Neural cell (in vitro differentiated cells): ENCODE measurements at regions not wholly inside any gene's neighbourhood (a gene's known extent, or its start where the extent isn't known, plus 50 kb on each side); places are given as distances from the start of the nearest gene placed in this dataset.

Experiments used
- CTCF ChIP-seq: fragments of 450-650 bp; IDR thresholded peaks from 2 replicates; pipeline ENCODE4 v1.5.1; 2014; ENCODE audit warnings: antibody characterized with exemption, mild to moderate bottlenecking, moderate library complexity; ENCODE audit not compliant: poor library complexity, severe bottlenecking
- EP300 ChIP-seq: fragments of 450-650 bp; conservative IDR thresholded peaks from 2 replicates; pipeline ENCODE4 v1.6.1; 2014; ENCODE audit warnings: antibody characterized with exemption, mild to moderate bottlenecking, moderate library complexity; ENCODE audit not compliant: poor library complexity, severe bottlenecking
- EZH2 ChIP-seq: fragments of 200-600, 300-800 bp; shearing (Covaris generic), sonication (generic); IDR thresholded peaks from 2 replicates; pipeline ENCODE4 v1.6.1; 2014; ENCODE audit warnings: antibody characterized with exemption, low read length, borderline replicate concordance, mild to moderate bottlenecking; ENCODE audit not compliant: insufficient read depth, poor library complexity, severe bottlenecking
- MXI1 ChIP-seq: fragments of 450-650 bp; conservative IDR thresholded peaks from 2 replicates; pipeline ENCODE4 v1.6.1; 2014; ENCODE audit warnings: antibody characterized with exemption, mild to moderate bottlenecking; ENCODE audit not compliant: poor library complexity, severe bottlenecking
- POLR2AphosphoS5 ChIP-seq: IDR thresholded peaks from 2 replicates; pipeline ENCODE4 v1.6.1; 2012
- RAD21 ChIP-seq: fragments of 450-650 bp; conservative IDR thresholded peaks from 2 replicates; pipeline ENCODE4 v1.6.1; 2014; ENCODE audit warnings: antibody characterized with exemption, mild to moderate bottlenecking, moderate library complexity
- SMC3 ChIP-seq: fragments of 450-650 bp; conservative IDR thresholded peaks from 2 replicates; pipeline ENCODE4 v1.6.1; 2014; ENCODE audit warnings: antibody characterized with exemption, mild to moderate bottlenecking, moderate library complexity; ENCODE audit not compliant: poor library complexity
- TAF1 ChIP-seq: IDR thresholded peaks from 2 replicates; pipeline ENCODE4 v1.6.1; 2012; ENCODE audit warnings: low read depth
- TF ChIP-seq, protein P1 (sequence below): IDR thresholded peaks from 2 replicates; pipeline ENCODE4 v1.6.1; 2012; ENCODE audit warnings: borderline replicate concordance

- TF ChIP-seq CTCF (no peak), MXI1 (no peak), POLR2AphosphoS5 (no peak), EP300 (no peak), EZH2 (no peak), RAD21 (no peak), TAF1 (no peak), SMC3 (no peak)
- TF ChIP-seq, protein P1, sequence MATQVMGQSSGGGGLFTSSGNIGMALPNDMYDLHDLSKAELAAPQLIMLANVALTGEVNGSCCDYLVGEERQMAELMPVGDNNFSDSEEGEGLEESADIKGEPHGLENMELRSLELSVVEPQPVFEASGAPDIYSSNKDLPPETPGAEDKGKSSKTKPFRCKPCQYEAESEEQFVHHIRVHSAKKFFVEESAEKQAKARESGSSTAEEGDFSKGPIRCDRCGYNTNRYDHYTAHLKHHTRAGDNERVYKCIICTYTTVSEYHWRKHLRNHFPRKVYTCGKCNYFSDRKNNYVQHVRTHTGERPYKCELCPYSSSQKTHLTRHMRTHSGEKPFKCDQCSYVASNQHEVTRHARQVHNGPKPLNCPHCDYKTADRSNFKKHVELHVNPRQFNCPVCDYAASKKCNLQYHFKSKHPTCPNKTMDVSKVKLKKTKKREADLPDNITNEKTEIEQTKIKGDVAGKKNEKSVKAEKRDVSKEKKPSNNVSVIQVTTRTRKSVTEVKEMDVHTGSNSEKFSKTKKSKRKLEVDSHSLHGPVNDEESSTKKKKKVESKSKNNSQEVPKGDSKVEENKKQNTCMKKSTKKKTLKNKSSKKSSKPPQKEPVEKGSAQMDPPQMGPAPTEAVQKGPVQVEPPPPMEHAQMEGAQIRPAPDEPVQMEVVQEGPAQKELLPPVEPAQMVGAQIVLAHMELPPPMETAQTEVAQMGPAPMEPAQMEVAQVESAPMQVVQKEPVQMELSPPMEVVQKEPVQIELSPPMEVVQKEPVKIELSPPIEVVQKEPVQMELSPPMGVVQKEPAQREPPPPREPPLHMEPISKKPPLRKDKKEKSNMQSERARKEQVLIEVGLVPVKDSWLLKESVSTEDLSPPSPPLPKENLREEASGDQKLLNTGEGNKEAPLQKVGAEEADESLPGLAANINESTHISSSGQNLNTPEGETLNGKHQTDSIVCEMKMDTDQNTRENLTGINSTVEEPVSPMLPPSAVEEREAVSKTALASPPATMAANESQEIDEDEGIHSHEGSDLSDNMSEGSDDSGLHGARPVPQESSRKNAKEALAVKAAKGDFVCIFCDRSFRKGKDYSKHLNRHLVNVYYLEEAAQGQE, result no peak
These were observed 102.7 kb upstream of the SIM2 start for GRCh38 chr21:36596174-36596573.
